ENCODE measurements at regions not wholly inside any gene's neighbourhood (a gene's known extent, or its start where the extent isn't known, plus 50 kb on each side); places are given as distances from the start of the nearest gene placed in this dataset.

DNA sequence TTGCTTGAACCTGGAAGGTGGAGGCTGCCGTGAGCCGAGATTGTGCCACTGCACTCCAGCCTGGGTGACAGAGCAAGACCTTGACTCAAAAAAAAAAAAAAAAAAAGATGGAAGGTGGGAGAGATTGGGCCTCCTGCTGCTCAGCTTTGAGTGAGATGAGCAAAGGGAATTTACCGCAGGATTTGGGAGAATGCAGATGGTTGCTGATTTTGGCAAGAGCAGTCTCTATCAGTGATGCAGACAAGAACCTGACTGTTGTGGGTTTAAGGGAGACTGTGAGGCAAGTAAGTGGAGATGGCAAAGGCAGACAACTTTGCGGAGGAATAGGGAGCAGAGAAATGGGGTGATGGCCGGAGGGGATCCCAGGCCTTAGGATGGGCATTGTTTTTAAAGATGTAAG lies 1140.8 kb upstream of the AUTS2 start:
- Histone ChIP-seq H3K36me3 (ENCODE audit: control insufficient read depth, insufficient read depth, low read length) (no peaks in the 10 kb centered on the region), H3K4me3 (ENCODE audit: low read depth, low read length) (no peak overlapping the region), H3K27me3 (ENCODE audit: control insufficient read depth, insufficient read depth, low read length) (no peaks in the 10 kb centered on the region)
- no peak for DNase-seq (ENCODE audit: low read depth)
- FAIRE-seq: no peak
- TF ChIP-seq, protein P1, sequence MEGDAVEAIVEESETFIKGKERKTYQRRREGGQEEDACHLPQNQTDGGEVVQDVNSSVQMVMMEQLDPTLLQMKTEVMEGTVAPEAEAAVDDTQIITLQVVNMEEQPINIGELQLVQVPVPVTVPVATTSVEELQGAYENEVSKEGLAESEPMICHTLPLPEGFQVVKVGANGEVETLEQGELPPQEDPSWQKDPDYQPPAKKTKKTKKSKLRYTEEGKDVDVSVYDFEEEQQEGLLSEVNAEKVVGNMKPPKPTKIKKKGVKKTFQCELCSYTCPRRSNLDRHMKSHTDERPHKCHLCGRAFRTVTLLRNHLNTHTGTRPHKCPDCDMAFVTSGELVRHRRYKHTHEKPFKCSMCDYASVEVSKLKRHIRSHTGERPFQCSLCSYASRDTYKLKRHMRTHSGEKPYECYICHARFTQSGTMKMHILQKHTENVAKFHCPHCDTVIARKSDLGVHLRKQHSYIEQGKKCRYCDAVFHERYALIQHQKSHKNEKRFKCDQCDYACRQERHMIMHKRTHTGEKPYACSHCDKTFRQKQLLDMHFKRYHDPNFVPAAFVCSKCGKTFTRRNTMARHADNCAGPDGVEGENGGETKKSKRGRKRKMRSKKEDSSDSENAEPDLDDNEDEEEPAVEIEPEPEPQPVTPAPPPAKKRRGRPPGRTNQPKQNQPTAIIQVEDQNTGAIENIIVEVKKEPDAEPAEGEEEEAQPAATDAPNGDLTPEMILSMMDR (IDR thresholded peaks at IDR 0.05; ENCODE audit: insufficient read depth, low read length, severe bottlenecking): no peak

DNA sequence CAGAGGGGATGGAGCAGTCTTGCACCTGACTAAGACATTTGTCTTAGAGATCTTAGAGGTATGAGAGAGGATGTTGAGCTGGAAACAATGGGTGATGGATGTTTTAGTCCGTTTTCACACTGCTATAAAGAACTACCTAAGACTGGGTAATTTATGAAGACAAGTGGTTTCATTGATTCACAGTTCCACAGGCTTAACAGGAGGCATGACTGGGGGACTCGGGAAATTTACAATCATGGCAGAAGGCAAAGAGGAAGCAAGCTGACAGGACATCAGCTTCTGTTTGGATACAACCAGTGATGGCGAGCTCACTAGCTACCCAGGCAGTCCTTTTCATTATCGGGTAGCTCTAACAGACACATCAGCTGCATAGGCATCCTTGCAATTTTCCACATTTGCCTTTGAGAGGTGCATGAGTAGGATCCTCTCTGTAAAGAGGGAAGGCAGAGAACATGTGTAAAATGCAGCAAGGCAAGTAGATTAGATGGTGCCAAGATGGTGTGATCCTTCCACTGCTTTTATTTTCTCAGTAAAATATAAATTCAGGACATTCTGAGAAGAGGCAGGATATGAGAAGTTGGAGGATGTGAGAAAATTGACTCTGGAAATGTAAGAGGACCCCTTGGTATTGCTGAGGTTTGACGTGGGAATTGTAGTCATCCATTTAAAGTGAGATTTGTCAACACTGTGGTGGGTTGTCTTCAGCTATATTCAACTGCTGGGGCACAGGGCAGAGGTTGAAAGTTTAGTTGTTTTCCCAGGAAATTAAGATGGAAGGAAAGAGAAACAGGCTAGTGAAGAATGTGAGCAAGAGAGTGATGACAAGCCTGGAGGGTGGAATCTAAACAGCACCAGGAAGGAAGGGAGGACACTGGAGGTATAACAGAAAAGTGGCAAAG lies 1140.0 kb upstream of the AUTS2 start:
- Histone ChIP-seq H3K27me3 (ENCODE audit: control insufficient read depth, insufficient read depth, low read length) (no peaks in the 10 kb centered on the region), H3K4me3 (ENCODE audit: low read depth, low read length) (no peak overlapping the region), H3K36me3 (ENCODE audit: control insufficient read depth, insufficient read depth, low read length) (no peaks in the 10 kb centered on the region)
- FAIRE-seq (no peak), DNase-seq (ENCODE audit: low read depth) (no peak)
- TF ChIP-seq, protein P1 (IDR thresholded peaks at IDR 0.05; ENCODE audit: insufficient read depth, low read length, severe bottlenecking): no peak

DNA sequence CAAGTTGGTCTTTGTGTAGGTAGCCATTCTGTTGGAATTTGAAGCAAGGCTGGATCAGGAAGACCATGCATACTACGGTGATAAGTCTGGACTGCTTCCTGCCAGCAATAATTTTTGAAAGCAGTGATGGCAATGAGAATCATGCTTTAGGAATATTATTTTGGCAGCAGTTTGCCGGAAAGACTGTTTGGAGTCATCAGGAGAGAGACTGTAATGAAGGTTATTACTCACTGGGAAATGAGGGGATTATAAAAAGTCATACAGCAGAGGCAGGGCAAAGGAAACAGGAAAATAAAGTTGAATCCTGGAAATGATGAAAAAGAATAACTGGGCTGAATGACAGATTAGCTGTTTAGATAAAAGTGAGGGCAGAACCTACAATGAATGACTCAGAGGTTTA lies 1136.8 kb upstream of the AUTS2 start:
- no peak for DNase-seq (ENCODE audit: low read depth)
- TF ChIP-seq, protein P1 (IDR thresholded peaks at IDR 0.05; ENCODE audit: insufficient read depth, low read length, severe bottlenecking): no peak
- H3K4me3 ChIP-seq (ENCODE audit: low read depth, low read length): no peak overlapping the region
- no peaks in the 10 kb centered on the region for H3K27me3 ChIP-seq (ENCODE audit: control insufficient read depth, insufficient read depth, low read length)
- FAIRE-seq: no peak
- no peaks in the 10 kb centered on the region for H3K36me3 ChIP-seq (ENCODE audit: control insufficient read depth, insufficient read depth, low read length)

DNA sequence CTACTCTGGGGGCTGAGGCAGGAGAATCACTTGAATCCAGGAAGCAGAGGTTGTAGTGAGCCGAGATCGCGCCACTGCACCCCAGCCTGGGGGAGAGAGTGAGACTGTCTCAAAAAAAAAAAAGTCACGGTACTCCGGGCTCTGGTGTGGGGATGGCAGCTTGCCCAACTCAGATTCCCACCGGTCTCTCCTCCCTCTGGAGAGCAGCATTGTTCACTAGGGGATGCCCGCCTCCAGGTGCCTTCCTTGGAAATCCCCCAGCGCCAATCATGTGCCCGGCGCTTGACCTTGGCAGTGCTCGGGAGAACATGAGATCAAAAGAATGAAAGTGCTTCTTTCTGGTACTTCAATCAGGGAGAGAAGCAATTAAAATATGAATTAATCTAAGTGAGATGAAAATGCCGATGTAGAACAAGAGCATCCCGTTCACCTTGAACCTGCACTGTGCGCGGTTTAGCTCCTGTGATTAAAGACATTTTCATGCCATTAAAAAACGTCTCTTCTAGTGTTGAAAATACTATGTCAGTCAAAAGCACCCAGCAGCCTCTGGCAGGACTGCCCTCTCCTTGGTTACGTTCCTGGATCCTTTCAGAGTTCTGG lies 1127.3 kb upstream of the AUTS2 start:
- DNase-seq (ENCODE audit: low read depth) (no peak), FAIRE-seq (no peak)

DNA sequence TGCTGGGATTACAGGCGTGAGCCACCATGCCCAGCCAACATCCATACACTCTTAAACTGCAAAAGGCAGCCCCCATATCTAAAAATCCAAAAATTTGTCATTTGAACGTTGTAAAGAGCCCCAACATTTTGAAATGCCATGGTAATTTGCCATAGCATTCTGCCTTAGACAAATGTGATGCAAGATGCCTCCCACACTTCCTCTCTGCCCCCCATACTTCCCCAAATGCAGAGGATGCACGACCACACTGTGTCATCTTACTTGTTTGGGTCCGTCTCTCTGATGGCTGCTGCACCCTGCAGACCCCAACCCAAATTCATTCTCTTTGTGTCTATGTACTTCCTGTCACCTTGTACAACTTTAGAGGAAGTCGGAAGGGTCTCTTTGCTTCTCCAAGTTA lies 1125.6 kb upstream of the AUTS2 start:
- no peak for DNase-seq (ENCODE audit: low read depth)
- Histone ChIP-seq H3K36me3 (ENCODE audit: control insufficient read depth, insufficient read depth, low read length) (no peaks in the 10 kb centered on the region), H3K27me3 (ENCODE audit: control insufficient read depth, insufficient read depth, low read length) (no peaks in the 10 kb centered on the region), H3K4me3 (ENCODE audit: low read depth, low read length) (no peak overlapping the region)
- FAIRE-seq: no peak
- TF ChIP-seq, protein P1 (IDR thresholded peaks at IDR 0.05; ENCODE audit: insufficient read depth, low read length, severe bottlenecking): no peak

More for the DNA sequence above, 1127.3 kb upstream of the AUTS2 start:
- TF ChIP-seq, protein P1 (IDR thresholded peaks at IDR 0.05; ENCODE audit: insufficient read depth, low read length, severe bottlenecking): no peak
- H3K36me3 ChIP-seq (ENCODE audit: control insufficient read depth, insufficient read depth, low read length): no peaks in the 10 kb centered on the region
- no peaks in the 10 kb centered on the region for H3K27me3 ChIP-seq (ENCODE audit: control insufficient read depth, insufficient read depth, low read length)
- no peak overlapping the region for H3K4me3 ChIP-seq (ENCODE audit: low read depth, low read length)
